Superior temporal gyrus (tissue), 1 donor: ENCODE measurements at regions not wholly inside any gene's neighbourhood (a gene's known extent, or its start where the extent isn't known, plus 50 kb on each side); places are given as distances from the start of the nearest gene placed in this dataset.
"Not testable (repeated sequence)": the region's sequence is repeated elsewhere in the genome, so short reads cannot be mapped to it uniquely, and the experiment has no call there.

Experiments
- DNase-seq: peaks from one replicate; pipeline ENCODE4 v3.0.0-alpha.2; 2016; ENCODE audit errors: extremely low spot score

GRCh38 chr5:110304176-110304575 is 422.3 kb downstream of the TMEM232 start:
- no peak for DNase-seq

GRCh38 chr5:110306650-110307049 is 419.8 kb downstream of the TMEM232 start:
- DNase-seq = no peak

GRCh38 chr5:110309222-110309621 is 417.2 kb downstream of the TMEM232 start:
- no peak for DNase-seq

- not testable (repeated sequence) for DNase-seq
Measured at GRCh38 chr5:110316566-110316965, 409.9 kb downstream of the TMEM232 start.

GRCh38 chr5:110321117-110321516 is 405.4 kb downstream of the TMEM232 start:
- DNase-seq = no peak

GRCh38 chr5:110323357-110323756 is 403.1 kb downstream of the TMEM232 start:
- DNase-seq = no peak

- no peak for DNase-seq
Measured at GRCh38 chr5:110323832-110324231, 402.6 kb downstream of the TMEM232 start.

- DNase-seq = peak; percentile 59
Measured at GRCh38 chr5:110324876-110325275, 401.6 kb downstream of the TMEM232 start.

- DNase-seq = no peak
Measured at GRCh38 chr5:110329955-110330525, 396.4 kb downstream of the TMEM232 start.

- no peak for DNase-seq
Measured at GRCh38 chr5:110333384-110333783, 393.1 kb downstream of the TMEM232 start.

- DNase-seq = no peak
Measured at GRCh38 chr5:110335361-110336066, 391.0 kb downstream of the TMEM232 start.

GRCh38 chr5:110338341-110339083 is 388.0 kb downstream of the TMEM232 start:
- DNase-seq = no peak

GRCh38 chr5:110339399-110339798 is 387.1 kb downstream of the TMEM232 start:
- no peak for DNase-seq

GRCh38 chr5:110341836-110342235 is 384.6 kb downstream of the TMEM232 start:
- DNase-seq = no peak

GRCh38 chr5:110342683-110343082 is 383.8 kb downstream of the TMEM232 start:
- DNase-seq = no peak

GRCh38 chr5:110343616-110344015 is 382.9 kb downstream of the TMEM232 start:
- no peak for DNase-seq

GRCh38 chr5:110345623-110346022 is 380.8 kb downstream of the TMEM232 start:
- no peak for DNase-seq

GRCh38 chr5:110346893-110347358 is 379.5 kb downstream of the TMEM232 start:
- no peak for DNase-seq

GRCh38 chr5:110347781-110348180 is 378.7 kb downstream of the TMEM232 start:
- no peak for DNase-seq

- no peak for DNase-seq
Measured at GRCh38 chr5:110351430-110351829, 375.0 kb downstream of the TMEM232 start.

- DNase-seq = peak; percentile 81
Measured at GRCh38 chr5:110354311-110354710, 372.2 kb downstream of the TMEM232 start.

GRCh38 chr5:110354915-110355644 is 371.4 kb downstream of the TMEM232 start:
- DNase-seq = peak; percentile 58
